Muscle of leg (tissue), 3 donors: ENCODE measurements at regions not wholly inside any gene's neighbourhood (a gene's known extent, or its start where the extent isn't known, plus 50 kb on each side); places are given as distances from the start of the nearest gene placed in this dataset.

Experiments
- DNase-seq: peaks from one replicate; pipeline ENCODE4 v3.0.0; 2013
- H3K27ac ChIP-seq: one replicate; pipeline ENCODE4 v1.5.1; 2013; ENCODE audit warnings: mild to moderate bottlenecking, low read length, control low read depth
- H3K27me3 ChIP-seq: one replicate; pipeline ENCODE4 v1.6.1; 2013; ENCODE audit warnings: low read length; ENCODE audit not compliant: control insufficient read depth, insufficient read depth
- H3K36me3 ChIP-seq: one replicate; pipeline ENCODE4 v1.6.1; 2013; ENCODE audit warnings: low read length; ENCODE audit not compliant: control insufficient read depth, insufficient read depth
- H3K4me1 ChIP-seq: one replicate; pipeline ENCODE4 v1.6.1; 2013; ENCODE audit warnings: low read length; ENCODE audit not compliant: control insufficient read depth, insufficient read depth
- H3K4me3 ChIP-seq: one replicate; pipeline ENCODE4 v1.5.1; 2013; ENCODE audit warnings: low read length, control low read depth
- H3K9me3 ChIP-seq: replicated peaks from 2 replicates; pipeline ENCODE4 v1.6.1; 2013; ENCODE audit warnings: low read depth, low read length; ENCODE audit not compliant: control insufficient read depth
- WGBS: methylation state at CpG from one replicate; pipeline ENCODE4 v1.1.5; 2013; ENCODE audit warnings: missing lambda C conversion rate; ENCODE audit not compliant: insufficient coverage; 5-methylcytosine and 5-hydroxymethylcytosine counted together

- Histone ChIP-seq H3K9me3 (no peaks in the 10 kb centered on the region), H3K4me3 (no peak overlapping the region), H3K4me1 (peaks cover 38% of the 10 kb centered on the region), H3K27me3 (peaks cover 36% of the 10 kb centered on the region), H3K27ac (no peak overlapping the region), H3K36me3 (no peaks in the 10 kb centered on the region)
- WGBS: 68% methylated on average over 8 of the region's 8 CpGs
- DNase-seq: no peak
Measured at GRCh38 chrX:68916891-68917290, 88.1 kb downstream of the EFNB1 start.

- peaks cover 38% of the 10 kb centered on the region for H3K27me3 ChIP-seq
- no peak overlapping the region for H3K4me3 ChIP-seq
- H3K4me1 ChIP-seq: peaks cover 35% of the 10 kb centered on the region
- no peaks in the 10 kb centered on the region for H3K9me3 ChIP-seq
- H3K27ac ChIP-seq: no peak overlapping the region
- no peak for DNase-seq
- no peaks in the 10 kb centered on the region for H3K36me3 ChIP-seq
- 57% methylated on average over 1 of the region's 2 CpGs for WGBS
Measured at GRCh38 chrX:68915778-68916177, 87.0 kb downstream of the EFNB1 start.

GRCh38 chrX:68914479-68914946 lies 85.7 kb downstream of the EFNB1 start:
- Histone ChIP-seq H3K36me3 (no peaks in the 10 kb centered on the region), H3K9me3 (no peaks in the 10 kb centered on the region), H3K27ac (no peak overlapping the region), H3K4me1 (peaks cover 40% of the 10 kb centered on the region), H3K27me3 (peaks cover 40% of the 10 kb centered on the region), H3K4me3 (no peak overlapping the region)
- 76% methylated on average over 4 of the region's 8 CpGs for WGBS
- no peak for DNase-seq

GRCh38 chrX:68913249-68913547 lies 84.4 kb downstream of the EFNB1 start:
- H3K27ac ChIP-seq: no peak overlapping the region
- peaks cover 46% of the 10 kb centered on the region for H3K4me1 ChIP-seq
- peaks cover 47% of the 10 kb centered on the region for H3K27me3 ChIP-seq
- H3K4me3 ChIP-seq: no peak overlapping the region
- H3K36me3 ChIP-seq: no peaks in the 10 kb centered on the region
- no peak for DNase-seq
- H3K9me3 ChIP-seq: no peaks in the 10 kb centered on the region
- WGBS: 72% methylated on average over 6 of the region's 7 CpGs

GRCh38 chrX:68912113-68912512 lies 83.3 kb downstream of the EFNB1 start:
- peaks cover 47% of the 10 kb centered on the region for H3K27me3 ChIP-seq
- no peak for DNase-seq
- no peaks in the 10 kb centered on the region for H3K36me3 ChIP-seq
- H3K4me1 ChIP-seq: peaks cover 46% of the 10 kb centered on the region
- no peak overlapping the region for H3K4me3 ChIP-seq
- peak overlapping the region; percentile 70 for H3K27ac ChIP-seq
- WGBS: 31% methylated on average over 26 of the region's 26 CpGs
- no peaks in the 10 kb centered on the region for H3K9me3 ChIP-seq

GRCh38 chrX:68910731-68911428 lies 82.1 kb downstream of the EFNB1 start:
- no CpG with 5 or more reads among the region's 3 CpGs for WGBS
- peaks cover 42% of the 10 kb centered on the region for H3K27me3 ChIP-seq

GRCh38 chrX:68909945-68910344 lies 81.1 kb downstream of the EFNB1 start:
- Histone ChIP-seq H3K4me1 (peaks cover 45% of the 10 kb centered on the region), H3K4me3 (no peak overlapping the region), H3K27me3 (peaks cover 42% of the 10 kb centered on the region), H3K27ac (no peak overlapping the region), H3K36me3 (no peaks in the 10 kb centered on the region), H3K9me3 (no peaks in the 10 kb centered on the region)
- 50% methylated on average over 2 of the region's 2 CpGs for WGBS
- DNase-seq: no peak

More at GRCh38 chrX:68910731-68911428, 82.1 kb downstream of the EFNB1 start:
- Histone ChIP-seq H3K4me1 (peaks cover 46% of the 10 kb centered on the region), H3K9me3 (no peaks in the 10 kb centered on the region), H3K27ac (no peak overlapping the region), H3K4me3 (no peak overlapping the region), H3K36me3 (no peaks in the 10 kb centered on the region)
- DNase-seq: no peak

- Histone ChIP-seq H3K4me3 (no peak overlapping the region), H3K27me3 (peaks cover 45% of the 10 kb centered on the region), H3K27ac (no peak overlapping the region), H3K9me3 (no peaks in the 10 kb centered on the region), H3K36me3 (no peaks in the 10 kb centered on the region), H3K4me1 (peaks cover 39% of the 10 kb centered on the region)
- 83% methylated on average over 3 of the region's 5 CpGs for WGBS
- peak; percentile 53 for DNase-seq
Measured at GRCh38 chrX:68908071-68908470, 79.2 kb downstream of the EFNB1 start.

GRCh38 chrX:68902706-68903504 lies 74.1 kb downstream of the EFNB1 start:
- Histone ChIP-seq H3K27me3 (peaks cover 36% of the 10 kb centered on the region), H3K27ac (no peak overlapping the region), H3K9me3 (no peaks in the 10 kb centered on the region), H3K4me1 (peaks cover 28% of the 10 kb centered on the region), H3K36me3 (no peaks in the 10 kb centered on the region), H3K4me3 (no peak overlapping the region)
- no peak for DNase-seq
- 65% methylated on average over 7 of the region's 9 CpGs for WGBS

- Histone ChIP-seq H3K27me3 (peaks cover 40% of the 10 kb centered on the region), H3K9me3 (no peaks in the 10 kb centered on the region), H3K4me1 (peaks cover 40% of the 10 kb centered on the region), H3K36me3 (no peaks in the 10 kb centered on the region), H3K4me3 (no peak overlapping the region), H3K27ac (no peak overlapping the region)
- no CpG with 5 or more reads among the region's 3 CpGs for WGBS
- DNase-seq: peak; percentile 45
Measured at GRCh38 chrX:68901519-68901918, 72.7 kb downstream of the EFNB1 start.
